ENCODE measurements at regions not wholly inside any gene's neighbourhood (a gene's known extent, or its start where the extent isn't known, plus 50 kb on each side); places are given as distances from the start of the nearest gene placed in this dataset.

- Histone ChIP-seq H3K79me2 (ENCODE audit: low read depth) (no peaks in the 10 kb centered on the region), H3K9me3 (ENCODE audit: insufficient read depth, low read depth) (no peaks in the 10 kb centered on the region), H3F3A (ENCODE audit: insufficient read depth, low read depth) (no peaks in the 10 kb centered on the region), H3K27me3 (ENCODE audit: insufficient read depth, low read depth) (no peaks in the 10 kb centered on the region), H3K27ac (no peak overlapping the region), H3K9me2 (ENCODE audit: insufficient read depth) (no peaks in the 10 kb centered on the region), H3K4me2 (no peak overlapping the region), H2AFZ (no peak overlapping the region), H3K36me3 (ENCODE audit: low read depth) (no peaks in the 10 kb centered on the region), H4K20me1 (ENCODE audit: insufficient read depth) (no peaks in the 10 kb centered on the region), H3K4me1 (replicated peaks; ENCODE audit: insufficient read depth) (no peaks in the 10 kb centered on the region), H3K4me3 (no peak overlapping the region)
- intact Hi-C loops (cut with micrococcal nuclease; ENCODE audit: unreplicated experiment) = no loop called here
- ChIA-PET CTCF (interaction anchor here (0.6 kb wide), 1 partner anchor 1475 kb away, joined by 3 read pairs; no protein-coding TSS in a partner anchor), POLR2A (ENCODE audit: unreplicated experiment) (no interaction called here)
- BruUV-seq (replicated peaks) = no TSS peak
- TF ChIP-seq EZH2 (IDR thresholded peaks at IDR 0.05; ENCODE audit: low read depth) = no peak
- no peak for TF ChIP-seq CTCF (conservative IDR thresholded peaks at IDR 0.05)
- DNase-seq = no peak
Observed at GRCh38 chr18:27395752-27396151, 210.6 kb upstream of the CHST9 start.

- Histone ChIP-seq H3K27ac (no peak overlapping the region), H4K20me1 (ENCODE audit: insufficient read depth) (no peaks in the 10 kb centered on the region), H3K36me3 (ENCODE audit: low read depth) (no peaks in the 10 kb centered on the region), H2AFZ (no peak overlapping the region), H3K4me1 (replicated peaks; ENCODE audit: insufficient read depth) (no peaks in the 10 kb centered on the region), H3K4me2 (no peak overlapping the region), H3K4me3 (no peak overlapping the region), H3K9me3 (ENCODE audit: insufficient read depth, low read depth) (no peaks in the 10 kb centered on the region), H3K79me2 (ENCODE audit: low read depth) (no peaks in the 10 kb centered on the region), H3F3A (ENCODE audit: insufficient read depth, low read depth) (no peaks in the 10 kb centered on the region), H3K27me3 (ENCODE audit: insufficient read depth, low read depth) (no peaks in the 10 kb centered on the region), H3K9me2 (ENCODE audit: insufficient read depth) (no peaks in the 10 kb centered on the region)
- DNase-seq = no peak
- TF ChIP-seq EZH2 (IDR thresholded peaks at IDR 0.05; ENCODE audit: low read depth) = no peak
- no peak for TF ChIP-seq CTCF (conservative IDR thresholded peaks at IDR 0.05)
- POLR2A ChIA-PET (ENCODE audit: unreplicated experiment) = no interaction called here
- CTCF ChIA-PET = no interaction called here
- no TSS peak for BruUV-seq (replicated peaks)
- intact Hi-C loops (cut with micrococcal nuclease; ENCODE audit: unreplicated experiment) = no loop called here
Observed at GRCh38 chr18:27394687-27395086, 209.6 kb upstream of the CHST9 start.

GRCh38 chr18:27382567-27383216 is 197.6 kb upstream of the CHST9 start:
- no peaks in the 10 kb centered on the region for H3K27me3 ChIP-seq (ENCODE audit: insufficient read depth, low read depth)
- H3K79me2 ChIP-seq (ENCODE audit: low read depth) = no peaks in the 10 kb centered on the region
- H3K27ac ChIP-seq = no peak overlapping the region
- no peaks in the 10 kb centered on the region for H3K9me3 ChIP-seq (ENCODE audit: insufficient read depth, low read depth)
- no peak overlapping the region for H3K4me3 ChIP-seq
- TF ChIP-seq CTCF (conservative IDR thresholded peaks at IDR 0.05) (no peak), EZH2 (IDR thresholded peaks at IDR 0.05; ENCODE audit: low read depth) (no peak)
- no peak overlapping the region for H2AFZ ChIP-seq
- H4K20me1 ChIP-seq (ENCODE audit: insufficient read depth) = no peaks in the 10 kb centered on the region
- H3F3A ChIP-seq (ENCODE audit: insufficient read depth, low read depth) = 0 out of 2 replicates have a peak, but pooled peaks cover 2% of the 10 kb centered on the region
- BruUV-seq (replicated peaks) = no TSS peak
- ChIA-PET CTCF (no interaction called here), POLR2A (ENCODE audit: unreplicated experiment) (no interaction called here)
- peaks cover 12% of the 10 kb centered on the region; the same call in 1 of the 2 replicates for H3K4me1 ChIP-seq (replicated peaks; ENCODE audit: insufficient read depth)
- H3K4me2 ChIP-seq = no peak overlapping the region
- no peak for DNase-seq
- no peaks in the 10 kb centered on the region for H3K9me2 ChIP-seq (ENCODE audit: insufficient read depth)
- H3K36me3 ChIP-seq (ENCODE audit: low read depth) = no peaks in the 10 kb centered on the region
- intact Hi-C loops (cut with micrococcal nuclease; ENCODE audit: unreplicated experiment) = no loop called here

All from PC-9 (cell line).